NB4 (cell line): ENCODE measurements at regions not wholly inside any gene's neighbourhood (a gene's known extent, or its start where the extent isn't known, plus 50 kb on each side); places are given as distances from the start of the nearest gene placed in this dataset.

Source experiments
- POLR2A ChIP-seq: IDR thresholded peaks from 2 replicates; pipeline ENCODE4 v1.6.1; 2011; ENCODE audit warnings: mild to moderate bottlenecking; ENCODE audit not compliant: insufficient read length; ENCODE audit errors: extremely low read depth
- TF ChIP-seq, protein P1 (sequence below): IDR thresholded peaks from one replicate; pipeline ENCODE4 v1.5.1; 2012; ENCODE audit warnings: low read depth, low read length

DNA sequence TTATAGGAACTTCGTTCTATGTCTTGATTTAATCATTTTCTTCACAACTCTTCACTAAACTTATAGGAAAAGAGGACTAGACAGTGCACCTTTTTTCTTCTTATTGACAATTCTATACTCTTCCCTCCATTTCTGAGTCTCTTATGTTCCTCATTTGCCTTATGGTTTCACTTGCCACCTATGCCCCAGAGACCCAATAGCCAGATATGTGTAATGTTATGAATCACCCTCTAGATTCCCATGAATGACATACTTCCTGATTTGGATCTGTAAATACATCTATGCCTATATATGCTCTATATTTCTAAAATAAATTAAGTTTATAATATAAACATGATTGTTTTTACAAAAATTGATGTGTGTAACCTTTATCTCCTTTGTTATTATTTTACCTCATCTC lies 514.1 kb upstream of the MEF2C start:
- TF ChIP-seq, protein P1, sequence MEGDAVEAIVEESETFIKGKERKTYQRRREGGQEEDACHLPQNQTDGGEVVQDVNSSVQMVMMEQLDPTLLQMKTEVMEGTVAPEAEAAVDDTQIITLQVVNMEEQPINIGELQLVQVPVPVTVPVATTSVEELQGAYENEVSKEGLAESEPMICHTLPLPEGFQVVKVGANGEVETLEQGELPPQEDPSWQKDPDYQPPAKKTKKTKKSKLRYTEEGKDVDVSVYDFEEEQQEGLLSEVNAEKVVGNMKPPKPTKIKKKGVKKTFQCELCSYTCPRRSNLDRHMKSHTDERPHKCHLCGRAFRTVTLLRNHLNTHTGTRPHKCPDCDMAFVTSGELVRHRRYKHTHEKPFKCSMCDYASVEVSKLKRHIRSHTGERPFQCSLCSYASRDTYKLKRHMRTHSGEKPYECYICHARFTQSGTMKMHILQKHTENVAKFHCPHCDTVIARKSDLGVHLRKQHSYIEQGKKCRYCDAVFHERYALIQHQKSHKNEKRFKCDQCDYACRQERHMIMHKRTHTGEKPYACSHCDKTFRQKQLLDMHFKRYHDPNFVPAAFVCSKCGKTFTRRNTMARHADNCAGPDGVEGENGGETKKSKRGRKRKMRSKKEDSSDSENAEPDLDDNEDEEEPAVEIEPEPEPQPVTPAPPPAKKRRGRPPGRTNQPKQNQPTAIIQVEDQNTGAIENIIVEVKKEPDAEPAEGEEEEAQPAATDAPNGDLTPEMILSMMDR: no peak
- TF ChIP-seq POLR2A: no peak
